ENCODE measurements at regions not wholly inside any gene's neighbourhood (a gene's known extent, or its start where the extent isn't known, plus 50 kb on each side); places are given as distances from the start of the nearest gene placed in this dataset.
"Not testable (repeated sequence)": the region's sequence is repeated elsewhere in the genome, so short reads cannot be mapped to it uniquely, and the experiment has no call there.

GRCh38 chr3:153978006-153978405, 143.2 kb upstream of the ARHGEF26 start:
- FAIRE-seq = no peak
- Histone ChIP-seq H3K9me3 (no peaks in the 10 kb centered on the region), H3K27ac (no peak overlapping the region), H3K4me3 (no peak overlapping the region), H3K4me1 (peaks cover 5% of the 10 kb centered on the region; the same call in 1 of the 3 replicates), H3K4me2 (no peak overlapping the region)
- no peak for DNase-seq (ENCODE audit: low read depth in 1 of 2, low spot score in 1 of 2)
- 59% methylated on average over 1 of the region's 1 CpG for WGBS (ENCODE audit: missing lambda C conversion rate)
- CTCF ChIA-PET = interaction anchor here (1.0 kb wide), 1 partner anchor 32 kb away, joined by 3 read pairs; no protein-coding TSS in a partner anchor
- POLR2A ChIA-PET = no interaction called here
- TF ChIP-seq ZNF302 (CRISPR knock-in tag; IDR thresholded peaks at IDR 0.05) = no peak
- no peak for ATAC-seq

DNA sequence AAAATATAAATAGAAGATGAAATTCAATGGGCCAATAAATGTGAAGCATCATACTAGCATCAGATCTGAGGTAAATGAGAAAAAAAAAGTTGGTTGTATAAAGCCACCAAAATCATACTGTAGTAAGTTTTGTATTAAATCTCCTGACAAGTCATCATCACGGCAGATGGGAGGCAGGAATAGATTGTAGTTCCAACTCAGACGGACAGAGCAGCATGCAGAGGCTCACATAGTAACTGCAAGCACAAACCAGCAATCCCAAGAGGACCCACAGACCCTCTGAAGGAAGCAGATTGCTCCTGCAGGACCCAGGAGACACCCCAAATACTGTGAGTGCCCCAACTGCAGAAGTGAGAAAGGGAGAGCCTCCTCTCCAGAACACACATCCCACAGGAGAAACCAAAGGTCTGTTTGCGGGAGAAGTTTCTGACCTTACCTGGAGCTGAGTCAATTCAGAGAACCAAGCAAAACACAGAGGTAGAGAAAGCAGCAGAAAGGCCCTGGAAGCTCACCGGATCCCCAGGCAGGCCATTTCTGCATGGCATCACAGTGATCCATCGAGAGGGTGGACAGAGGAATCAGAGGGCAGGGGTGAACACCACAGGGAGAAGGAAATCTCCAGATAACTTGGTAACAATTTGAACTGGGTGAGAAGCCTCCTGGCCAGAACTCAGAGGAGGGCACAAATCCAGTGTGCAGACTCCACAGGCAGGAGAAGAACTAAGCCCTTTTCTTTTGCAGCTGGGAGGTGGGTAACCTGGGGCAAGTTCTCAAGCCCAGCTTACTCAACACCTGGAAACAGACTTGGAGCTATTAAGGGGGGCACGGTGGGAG, 141.6 kb upstream of the ARHGEF26 start:
- ChIA-PET POLR2A (no interaction called here), CTCF (no interaction called here)
- 0 out of 6 replicates have a peak overlapping the region, but pooled peaks of 1 of the 2 experiments have one; percentile 33 for H3K27ac ChIP-seq
- ATAC-seq (no peak), FAIRE-seq (no peak), DNase-seq (ENCODE audit: low read depth in 1 of 2, low spot score in 1 of 2) (no peak)
- no peak overlapping the region for H3K4me2 ChIP-seq
- 55% methylated on average over 6 of the region's 6 CpGs for WGBS (ENCODE audit: missing lambda C conversion rate)
- TF ChIP-seq RCOR1 (IDR thresholded peaks at IDR 0.05; ENCODE audit: low read depth, low read length) = no peak
- no peak for TF ChIP-seq EHF (CRISPR knock-in tag; IDR thresholded peaks at IDR 0.05)
- no peak for TF ChIP-seq JUN (IDR thresholded peaks at IDR 0.05)
- TF ChIP-seq MAX (IDR thresholded peaks at IDR 0.05) = no peak
- no peak for TF ChIP-seq POLR2AphosphoS2 (conservative IDR thresholded peaks at IDR 0.05; ENCODE audit: low read length)
- no peak for TF ChIP-seq SMC3 (IDR thresholded peaks at IDR 0.05)
- TF ChIP-seq ZFP36 (IDR thresholded peaks at IDR 0.05; ENCODE audit: borderline replicate concordance, partially characterized antibody) = no peak
- TF ChIP-seq MYC (IDR thresholded peaks at IDR 0.05; ENCODE audit: borderline replicate concordance, low read length) = no peak
- TF ChIP-seq KDM1A (IDR thresholded peaks at IDR 0.05; ENCODE audit: low read depth) = no peak
- TF ChIP-seq ZSCAN20 (CRISPR knock-in tag; IDR thresholded peaks at IDR 0.05) = no peak
- TF ChIP-seq ZC3H11A (IDR thresholded peaks at IDR 0.05) = no peak
- no peak for TF ChIP-seq CHD2 (IDR thresholded peaks at IDR 0.05; ENCODE audit: low read length, partially characterized antibody)
- no peak for TF ChIP-seq POLR2A (IDR thresholded peaks at IDR 0.05; ENCODE audit: low read length)
- TF ChIP-seq EHMT2 (IDR thresholded peaks at IDR 0.05; ENCODE audit: low read depth) = no peak
- no peak for TF ChIP-seq CTCF (IDR thresholded peaks at IDR 0.05)
- no peak overlapping the region for H3K4me3 ChIP-seq
- no peaks in the 10 kb centered on the region for H3K9me3 ChIP-seq
- peaks cover 5% of the 10 kb centered on the region; the same call in 1 of the 3 replicates for H3K4me1 ChIP-seq

DNA sequence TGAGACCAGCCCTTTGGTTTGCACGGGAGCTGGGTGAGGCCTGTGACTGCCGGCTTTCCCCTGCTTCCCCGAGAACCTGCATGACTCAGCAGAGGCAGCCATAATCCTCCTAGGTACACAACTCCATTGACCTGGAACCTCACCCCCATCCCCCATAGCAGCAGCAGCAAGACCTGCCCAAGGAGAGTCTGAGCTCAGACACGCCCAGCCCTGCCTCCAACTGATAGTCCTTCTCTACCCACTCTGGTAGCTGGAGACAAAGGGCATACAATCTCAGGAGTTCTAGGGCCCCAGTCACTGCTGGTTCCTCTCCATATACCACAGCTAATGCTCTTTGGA, 141.0 kb upstream of the ARHGEF26 start:
- Histone ChIP-seq H3K27ac (0 out of 6 replicates have a peak overlapping the region, but pooled peaks of 1 of the 2 experiments have one; percentile 33), H3K4me3 (no peak overlapping the region), H3K9me3 (no peaks in the 10 kb centered on the region), H3K4me1 (peaks cover 5% of the 10 kb centered on the region; the same call in 1 of the 3 replicates), H3K4me2 (no peak overlapping the region)
- ChIA-PET POLR2A (no interaction called here), CTCF (interaction anchor here (1.8 kb wide), 1 partner anchor 9 kb away, joined by 4 read pairs; no protein-coding TSS in a partner anchor)
- no peak for ATAC-seq
- DNase-seq (ENCODE audit: low read depth in 1 of 2, low spot score in 1 of 2) = peak in 1 of 2 experiments; percentile 34
- no peak for FAIRE-seq
- TF ChIP-seq TFCP2L1 (CRISPR knock-in tag; IDR thresholded peaks at IDR 0.05) (no peak), HOXA7 (CRISPR knock-in tag; IDR thresholded peaks at IDR 0.05) (no peak)
- WGBS (ENCODE audit: missing lambda C conversion rate) = 41% methylated on average over 4 of the region's 4 CpGs

- CTCF ChIA-PET = interaction anchor here (0.6 kb wide), 1 partner anchor 20 kb away, joined by 3 read pairs; no protein-coding TSS in a partner anchor
- ATAC-seq (peak in 1 of 2 experiments; percentile 50; a peak in 2 of 6 replicates), DNase-seq (ENCODE audit: low read depth in 1 of 2, low spot score in 1 of 2) (peak in 1 of 2 experiments; percentile 16)
- H3K4me1 ChIP-seq, POLR2A ChIA-PET, H3K4me3 ChIP-seq, H3K9me3 ChIP-seq, H3K4me2 ChIP-seq, H3K27ac ChIP-seq, FAIRE-seq: not testable (repeated sequence)
- TF ChIP-seq RAD21 (conservative IDR thresholded peaks at IDR 0.05 in 1 of 2, IDR thresholded peaks at IDR 0.05 in 1 of 2) = peak in 1 of 2 experiments; percentile 16; a peak in 1 of 5 replicates
- WGBS (ENCODE audit: missing lambda C conversion rate) = 85% methylated on average over 1 of the region's 1 CpG
These were observed 123.8 kb upstream of the ARHGEF26 start for GRCh38 chr3:153997364-153997763.

Measured in A549 (cell line).